Body of pancreas (tissue), 4 donors: ENCODE measurements at regions not wholly inside any gene's neighbourhood (a gene's known extent, or its start where the extent isn't known, plus 50 kb on each side); places are given as distances from the start of the nearest gene placed in this dataset.

Source experiments
- ATAC-seq: fragments of 150-250 bp; one replicate; pipeline ENCODE4 v1.9.1; 2016
- DNase-seq, 4 donors: peaks; one replicate each; pipeline ENCODE4 v3.0.0-alpha.2; 2019
- H3K27ac ChIP-seq, 4 donors: fragments of 200-600 bp; sonication (generic); 1 replicate in 3 of 4; 2 replicates in 1 of 4; pipeline versions ENCODE4 v1.5.1 to v1.6.1; 2016 to 2019; ENCODE audit warnings: mild to moderate bottlenecking in 1 of 4, mixed read lengths in 1 of 4, moderate library complexity in 1 of 4
- H3K27me3 ChIP-seq, 2 donors: fragments of 200-600 bp; sonication (generic); one replicate each; pipeline ENCODE4 v1.6.0; 2016; ENCODE audit warnings: mild to moderate bottlenecking in 1 of 2
- H3K36me3 ChIP-seq, 2 donors: fragments of 200-600 bp; sonication (generic); replicated peaks in 1 of 2; 2 replicates each; pipeline ENCODE4 v1.5.1; 2016; ENCODE audit warnings: low read depth in 2 of 2; ENCODE audit not compliant: insufficient read depth in 1 of 2
- H3K4me1 ChIP-seq: fragments of 200-600 bp; sonication (generic); one replicate; pipeline ENCODE4 v1.6.0; 2016
- H3K4me3 ChIP-seq, 2 donors: fragments of 200-600 bp; sonication (generic); 1 replicate in 1 of 2; 2 replicates in 1 of 2; pipeline ENCODE4 v1.5.1; 2016 to 2019
- H3K9me3 ChIP-seq, 3 donors: fragments of 200-600 bp; sonication (generic); 1 replicate in 2 of 3; 2 replicates in 1 of 3; pipeline ENCODE4 v1.5.1; 2016
- POLR2A ChIP-seq, 3 donors: fragments of 450-650 bp; IDR thresholded peaks; one replicate each; pipeline ENCODE4 v1.6.1; 2016; ENCODE audit warnings: antibody characterized with exemption in 3 of 3, mild to moderate bottlenecking in 2 of 3
- WGBS, 2 donors: methylation state at CpG; one replicate each; pipeline ENCODE4 v1.1.5; 2017; 5-methylcytosine and 5-hydroxymethylcytosine counted together
- intact Hi-C: fragments of 100-400 bp; cut with DNase I; formaldehyde crosslinking; loops from one replicate; pipeline ENCODE4 v1.15.1; 2023
- TF ChIP-seq, protein P1 (sequence below), 7 experiments: fragments of 450-650 bp in 4 of 7; fragments of 200-600 bp in 3 of 7; sonication (generic) in 3 of 7; IDR thresholded peaks; one replicate each; pipeline ENCODE4 v1.5.1; 2016 to 2019; ENCODE audit warnings: antibody characterized with exemption in 7 of 7

DNA sequence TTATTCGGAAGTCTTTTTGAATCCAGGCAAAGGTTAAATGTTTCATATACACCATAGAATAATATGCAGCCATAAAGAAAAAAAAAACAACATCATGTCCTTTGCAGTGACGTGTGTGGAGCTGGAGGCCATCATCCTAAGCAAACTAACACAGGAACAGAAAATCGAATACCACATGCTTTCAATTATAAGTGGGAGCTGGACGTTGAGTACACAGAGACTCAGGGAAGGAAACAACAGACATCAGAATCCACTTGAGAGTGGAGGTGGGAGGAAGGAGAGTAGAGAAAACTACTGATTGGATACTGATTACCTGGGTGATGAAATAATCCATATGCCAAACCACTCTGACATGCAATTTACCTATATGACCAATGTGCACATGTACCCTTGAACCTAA is 293.4 kb downstream of the KLF6 start:
- peaks cover 2% of the 10 kb centered on the region for H3K4me1 ChIP-seq
- H3K27me3 ChIP-seq = no peaks in the 10 kb centered on the region
- no peak for DNase-seq
- H3K9me3 ChIP-seq = no peaks in the 10 kb centered on the region
- no peaks in the 10 kb centered on the region for H3K36me3 ChIP-seq
- ATAC-seq = no peak
- WGBS, 2 donors = 48 to 56% methylated on average over 4 of the region's 4 CpGs
- no peak overlapping the region for H3K4me3 ChIP-seq
- intact Hi-C loops = no loop called here
- TF ChIP-seq, protein P1, sequence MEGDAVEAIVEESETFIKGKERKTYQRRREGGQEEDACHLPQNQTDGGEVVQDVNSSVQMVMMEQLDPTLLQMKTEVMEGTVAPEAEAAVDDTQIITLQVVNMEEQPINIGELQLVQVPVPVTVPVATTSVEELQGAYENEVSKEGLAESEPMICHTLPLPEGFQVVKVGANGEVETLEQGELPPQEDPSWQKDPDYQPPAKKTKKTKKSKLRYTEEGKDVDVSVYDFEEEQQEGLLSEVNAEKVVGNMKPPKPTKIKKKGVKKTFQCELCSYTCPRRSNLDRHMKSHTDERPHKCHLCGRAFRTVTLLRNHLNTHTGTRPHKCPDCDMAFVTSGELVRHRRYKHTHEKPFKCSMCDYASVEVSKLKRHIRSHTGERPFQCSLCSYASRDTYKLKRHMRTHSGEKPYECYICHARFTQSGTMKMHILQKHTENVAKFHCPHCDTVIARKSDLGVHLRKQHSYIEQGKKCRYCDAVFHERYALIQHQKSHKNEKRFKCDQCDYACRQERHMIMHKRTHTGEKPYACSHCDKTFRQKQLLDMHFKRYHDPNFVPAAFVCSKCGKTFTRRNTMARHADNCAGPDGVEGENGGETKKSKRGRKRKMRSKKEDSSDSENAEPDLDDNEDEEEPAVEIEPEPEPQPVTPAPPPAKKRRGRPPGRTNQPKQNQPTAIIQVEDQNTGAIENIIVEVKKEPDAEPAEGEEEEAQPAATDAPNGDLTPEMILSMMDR (IDR thresholded peaks at IDR 0.05) = no peak
- no peak for TF ChIP-seq POLR2A (IDR thresholded peaks at IDR 0.05)
- H3K27ac ChIP-seq = no peak overlapping the region

GRCh38 chr10:3487228-3487627 is 297.8 kb downstream of the KLF6 start:
- H3K4me3 ChIP-seq = no peak overlapping the region
- H3K4me1 ChIP-seq = peaks cover 10% of the 10 kb centered on the region
- intact Hi-C loops = no loop called here
- no peak for TF ChIP-seq POLR2A (IDR thresholded peaks at IDR 0.05)
- TF ChIP-seq, protein P1 (IDR thresholded peaks at IDR 0.05) = no peak
- ATAC-seq = no peak
- H3K27ac ChIP-seq = no peak overlapping the region
- H3K9me3 ChIP-seq = no peaks in the 10 kb centered on the region
- DNase-seq = no peak
- H3K36me3 ChIP-seq = no peaks in the 10 kb centered on the region
- WGBS, 2 donors = 58 to 72% methylated on average over 4 of the region's 4 CpGs
- H3K27me3 ChIP-seq = no peaks in the 10 kb centered on the region

- TF ChIP-seq POLR2A (IDR thresholded peaks at IDR 0.05) = peak in 1 of 3 donors; percentile 14
- TF ChIP-seq, protein P1 (IDR thresholded peaks at IDR 0.05) = peak in 2 of 7 experiments; percentile 4 to 9
- Histone ChIP-seq H3K4me1 (peaks cover 10% of the 10 kb centered on the region), H3K9me3 (no peaks in the 10 kb centered on the region), H3K4me3 (no peak overlapping the region), H3K36me3 (no peaks in the 10 kb centered on the region), H3K27ac (peak overlapping the region in 3 of 4 donors; percentile 6 to 53 (median 52)), H3K27me3 (no peaks in the 10 kb centered on the region)
- DNase-seq (peak; percentile 79 to 90 (median 86)), ATAC-seq (peak; percentile 82)
- intact Hi-C loops = no loop called here
- 37 to 40% methylated on average over 12 of the region's 12 CpGs for WGBS, 2 donors
Measured at GRCh38 chr10:3486346-3487065, 298.5 kb downstream of the KLF6 start.

GRCh38 chr10:3485057-3485686 is 299.8 kb downstream of the KLF6 start:
- Histone ChIP-seq H3K27ac (no peak overlapping the region), H3K27me3 (no peaks in the 10 kb centered on the region), H3K4me1 (peaks cover 10% of the 10 kb centered on the region), H3K36me3 (no peaks in the 10 kb centered on the region), H3K4me3 (no peak overlapping the region), H3K9me3 (no peaks in the 10 kb centered on the region)
- no peak for TF ChIP-seq POLR2A (IDR thresholded peaks at IDR 0.05)
- TF ChIP-seq, protein P1 (IDR thresholded peaks at IDR 0.05) = no peak
- 61 to 69% methylated on average over 15 of the region's 15 CpGs for whole genome bisulfite sequencing, 2 donors
- DNase-seq = peak in 1 of 4 donors; percentile 42
- no peak for ATAC-seq
- intact Hi-C loops = no loop called here
